ENCODE measurements at regions not wholly inside any gene's neighbourhood (a gene's known extent, or its start where the extent isn't known, plus 50 kb on each side); places are given as distances from the start of the nearest gene placed in this dataset.
"Not testable (repeated sequence)": the region's sequence is repeated elsewhere in the genome, so short reads cannot be mapped to it uniquely, and the experiment has no call there.

DNA sequence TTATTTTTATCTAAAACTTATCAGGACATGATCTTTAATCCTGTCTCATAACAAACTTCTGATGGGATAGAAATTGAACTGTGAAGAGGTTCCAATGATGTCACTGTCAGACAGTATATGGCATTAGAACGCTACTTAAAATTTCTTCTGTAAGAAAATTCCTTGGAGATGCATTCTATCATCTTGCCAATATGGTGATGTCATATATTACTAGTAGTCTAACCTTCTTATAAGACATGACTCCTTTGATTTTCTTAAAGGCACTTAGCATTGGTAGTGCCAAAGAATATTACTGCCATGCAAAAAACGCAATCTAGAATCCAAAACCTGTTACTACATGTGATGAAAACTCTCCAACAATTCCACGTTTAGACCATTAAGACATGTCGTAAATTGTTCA lies 131.1 kb downstream of the SLC25A46 start:
- FAIRE-seq = no peak
- DNase-seq (ENCODE audit: low spot score) = no peak

DNA sequence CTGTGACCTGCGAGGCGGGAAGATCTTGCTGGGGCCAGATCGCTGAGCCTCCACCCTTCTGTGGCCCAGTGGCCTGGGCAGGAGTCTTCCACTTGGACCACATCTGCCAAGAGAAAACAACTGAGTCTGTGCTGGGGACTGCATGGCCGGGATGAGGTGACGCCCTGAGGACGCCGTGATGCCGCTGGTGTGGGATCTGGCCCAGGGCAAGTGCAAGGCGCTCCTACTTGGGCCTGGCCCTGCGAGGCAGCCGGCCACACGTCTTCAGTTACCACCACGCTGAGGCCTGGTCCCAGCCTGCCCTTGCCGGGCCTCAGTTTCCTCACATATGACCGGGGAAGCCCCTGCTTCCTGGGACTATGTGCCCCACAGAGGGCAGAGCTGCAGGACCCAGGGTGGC lies 133.4 kb downstream of the SLC25A46 start:
- no peak for FAIRE-seq
- DNase-seq (ENCODE audit: low spot score) = no peak

DNA sequence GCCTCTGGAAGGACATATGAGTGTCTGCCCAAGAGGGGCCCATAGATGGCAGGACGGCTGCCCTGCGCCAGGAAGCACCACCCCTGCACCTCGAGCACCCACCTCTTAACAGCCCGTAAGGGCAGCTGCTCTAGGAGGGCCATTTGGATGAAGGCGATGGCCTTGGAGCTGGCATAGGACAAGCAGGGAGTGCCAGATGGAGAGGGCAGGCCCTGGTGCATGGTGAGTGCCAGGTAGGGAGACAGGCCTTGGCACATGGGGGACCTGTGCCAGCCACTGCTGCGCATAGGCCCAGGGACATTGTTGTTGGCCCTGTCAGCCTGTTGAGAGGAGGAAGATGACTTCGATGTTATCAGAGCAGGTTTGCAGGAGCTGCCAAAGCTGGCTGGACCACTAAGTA lies 134.2 kb downstream of the SLC25A46 start:
- FAIRE-seq (no peak), DNase-seq (ENCODE audit: low spot score) (no peak)

DNA sequence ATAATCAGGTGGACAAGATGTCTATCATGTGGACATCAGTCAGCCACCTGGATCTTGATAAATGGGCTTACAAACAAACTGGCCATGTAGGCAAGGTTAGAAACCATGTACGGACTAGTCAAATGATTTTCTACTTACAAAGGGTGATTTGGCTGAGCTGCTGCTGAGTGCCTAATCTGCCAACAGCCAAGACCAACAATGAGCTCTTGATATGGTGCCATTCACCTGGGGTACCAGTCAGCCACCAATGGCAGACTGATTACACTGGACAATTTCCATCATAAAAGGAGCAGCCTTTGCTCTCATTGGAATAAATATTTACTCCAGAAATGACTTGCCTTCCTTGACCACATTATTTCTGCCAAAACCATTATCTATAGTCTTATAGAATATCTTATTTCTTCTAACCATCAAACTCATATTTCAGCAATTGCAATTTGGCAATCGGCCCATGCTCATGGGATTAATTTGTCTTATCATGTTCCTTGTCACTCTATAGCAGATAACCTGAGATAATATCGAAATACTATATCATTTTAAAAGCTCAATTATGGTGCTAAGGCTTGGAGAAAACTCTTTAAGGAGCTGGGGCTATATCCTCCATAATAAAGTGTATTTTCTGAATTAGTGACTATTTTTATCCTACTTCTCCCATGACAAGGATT lies 135.1 kb downstream of the SLC25A46 start:
- FAIRE-seq = no peak

DNA sequence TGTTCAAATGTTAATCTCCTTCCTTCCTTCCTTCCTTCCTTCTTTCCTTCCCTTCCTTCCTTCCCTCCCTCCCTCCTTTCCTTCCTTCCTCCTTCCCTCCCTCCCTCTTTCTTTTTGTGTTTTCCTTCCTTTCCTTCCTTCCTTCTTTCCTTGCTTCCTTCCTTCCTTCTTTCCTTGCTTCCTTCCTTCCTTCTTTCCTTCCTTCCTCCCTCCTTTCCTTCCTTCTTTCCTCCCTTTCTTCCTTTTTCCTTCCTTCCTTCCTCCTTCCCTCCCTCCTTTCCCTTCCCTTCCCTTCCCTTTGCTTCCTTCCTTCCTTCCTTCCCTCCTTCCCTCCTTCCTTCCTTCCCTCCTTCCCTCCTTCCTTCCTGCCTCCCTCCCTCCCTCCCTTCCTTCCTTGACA lies 136.3 kb downstream of the SLC25A46 start:
- FAIRE-seq; DNase-seq (ENCODE audit: low spot score): not testable (repeated sequence)

More for the DNA sequence above, 135.1 kb downstream of the SLC25A46 start:
- no peak for DNase-seq (ENCODE audit: low spot score)

DNA sequence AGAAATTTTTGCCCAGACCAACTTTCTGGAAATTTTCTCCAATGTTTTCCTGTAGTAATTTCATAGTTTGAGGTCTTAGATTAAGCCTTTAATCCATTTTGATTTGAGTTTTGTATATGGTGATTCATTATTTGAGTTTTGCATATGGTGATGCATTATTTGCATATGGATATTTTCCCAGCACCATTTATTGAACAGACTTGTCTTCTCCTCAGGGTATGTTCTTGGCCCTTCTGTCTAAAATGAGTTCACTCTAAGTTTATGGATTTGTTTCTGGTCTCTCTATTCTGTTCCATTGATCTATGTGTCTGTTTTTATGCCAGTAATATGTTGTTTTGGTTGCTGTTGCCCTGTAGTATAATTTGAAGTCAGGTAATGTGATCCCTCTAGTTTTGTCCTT lies 139.3 kb downstream of the SLC25A46 start:
- FAIRE-seq (no peak), DNase-seq (ENCODE audit: low spot score) (no peak)

DNA sequence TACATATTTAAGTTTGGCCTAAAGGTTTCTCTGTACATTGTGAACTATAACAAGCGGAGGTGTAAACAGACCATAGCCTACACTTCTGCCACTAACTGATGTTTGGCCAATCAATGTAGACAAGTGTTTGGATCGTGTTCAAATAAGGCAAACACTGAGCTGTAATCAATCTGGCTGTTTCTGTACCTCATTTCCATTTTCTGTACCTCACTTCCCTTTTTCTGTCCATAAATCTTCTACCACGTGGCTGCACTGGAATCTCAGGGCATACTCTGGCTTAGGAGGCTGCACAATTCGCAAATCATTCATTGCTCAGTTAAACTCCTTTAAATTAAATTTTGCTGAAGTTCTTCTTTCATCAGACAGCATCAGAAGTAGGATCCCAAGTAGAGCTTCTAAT lies 140.9 kb downstream of the SLC25A46 start:
- DNase-seq (ENCODE audit: low spot score) (no peak), FAIRE-seq (no peak)

DNA sequence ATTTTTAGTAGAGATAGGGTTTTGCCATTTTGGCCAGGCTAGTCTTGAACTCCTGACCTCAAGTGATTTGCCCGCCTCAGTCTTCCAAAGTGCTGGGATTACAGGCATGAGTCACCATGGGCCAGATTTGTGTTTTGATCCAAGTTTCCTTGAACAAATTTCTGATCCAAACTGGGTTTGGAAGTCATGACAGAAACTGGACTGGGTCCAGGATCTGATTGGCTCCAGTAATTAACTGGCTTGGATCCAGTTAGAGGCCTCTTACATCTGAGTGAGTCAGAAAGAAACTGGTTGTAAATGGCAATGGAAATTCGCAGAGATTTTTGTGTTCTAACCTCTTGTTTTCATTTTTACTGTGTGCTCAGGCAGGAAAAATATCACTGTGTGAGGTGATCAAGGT lies 141.6 kb downstream of the SLC25A46 start:
- FAIRE-seq (no peak), DNase-seq (ENCODE audit: low spot score) (no peak)

DNA sequence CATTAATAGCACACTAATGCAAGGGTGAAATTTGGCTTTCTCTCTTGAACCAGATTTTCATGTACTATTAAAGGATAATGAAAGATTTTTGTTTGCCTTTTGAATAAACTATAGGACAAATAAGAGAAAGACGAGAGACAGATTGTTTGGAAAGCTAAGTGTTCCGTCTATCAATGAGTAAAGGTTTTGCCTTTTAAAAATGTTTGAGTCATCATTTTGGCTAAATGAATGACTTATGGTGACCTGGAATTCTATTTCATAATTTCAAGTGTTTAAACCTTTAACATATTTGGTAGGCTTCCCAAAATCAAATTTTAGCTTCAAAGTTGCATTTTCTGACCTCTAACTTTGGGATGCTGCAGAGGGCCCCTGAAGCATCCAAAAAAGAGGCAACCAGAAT lies 145.2 kb downstream of the SLC25A46 start:
- FAIRE-seq (no peak), DNase-seq (ENCODE audit: low spot score) (no peak)

DNA sequence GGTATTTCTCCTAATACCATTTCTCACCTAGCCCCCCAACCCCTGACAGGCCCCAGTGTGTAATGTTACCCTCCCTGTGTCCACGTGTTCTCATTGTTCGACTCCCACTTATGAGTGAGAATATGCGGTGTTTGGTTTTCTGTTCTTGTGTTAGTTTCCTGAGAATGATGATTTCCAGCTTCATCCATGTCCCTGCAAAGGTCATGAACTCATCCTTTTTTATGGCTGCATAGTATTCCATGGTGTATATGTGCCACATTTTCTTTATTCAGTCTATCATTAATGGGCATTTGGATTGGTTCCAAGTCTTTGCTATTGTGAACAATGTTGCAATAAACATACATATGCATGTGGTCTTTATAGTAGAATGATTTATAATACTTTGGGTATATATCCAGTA lies 148.4 kb downstream of the SLC25A46 start:
- FAIRE-seq; DNase-seq (ENCODE audit: low spot score): not testable (repeated sequence)

DNA sequence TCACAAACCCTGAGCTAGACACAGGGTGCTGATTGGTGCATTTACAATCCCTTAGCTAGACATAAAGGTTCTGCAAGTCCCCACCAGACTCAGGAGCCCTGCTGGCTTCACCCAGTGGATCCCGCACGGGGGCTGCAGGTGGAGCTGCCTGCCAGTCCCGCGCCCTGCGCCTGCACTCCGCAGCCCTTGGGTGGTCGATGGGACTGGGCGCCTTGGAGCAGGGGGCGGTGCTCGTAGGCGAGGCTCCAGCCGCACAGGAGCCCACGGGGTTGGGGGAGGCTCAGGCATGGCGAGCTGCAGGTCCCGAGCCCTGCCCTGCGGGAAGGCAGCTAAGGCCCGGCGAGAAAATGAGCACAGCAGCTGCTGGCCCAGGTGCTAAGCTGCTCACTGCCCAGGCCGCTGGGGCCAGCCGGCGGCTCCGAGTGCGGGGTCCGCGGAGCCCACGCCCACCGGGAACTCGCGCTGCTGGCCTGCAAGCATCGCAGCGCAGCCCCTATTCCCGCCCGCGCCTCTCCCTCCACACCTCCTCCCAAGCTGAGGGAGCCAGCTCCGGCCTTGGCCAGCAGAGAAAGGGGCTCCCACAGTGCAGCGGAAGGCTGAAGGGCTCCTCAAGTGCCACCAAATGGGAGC lies 155.2 kb downstream of the SLC25A46 start:
- FAIRE-seq; DNase-seq (ENCODE audit: low spot score): not testable (repeated sequence)

DNA sequence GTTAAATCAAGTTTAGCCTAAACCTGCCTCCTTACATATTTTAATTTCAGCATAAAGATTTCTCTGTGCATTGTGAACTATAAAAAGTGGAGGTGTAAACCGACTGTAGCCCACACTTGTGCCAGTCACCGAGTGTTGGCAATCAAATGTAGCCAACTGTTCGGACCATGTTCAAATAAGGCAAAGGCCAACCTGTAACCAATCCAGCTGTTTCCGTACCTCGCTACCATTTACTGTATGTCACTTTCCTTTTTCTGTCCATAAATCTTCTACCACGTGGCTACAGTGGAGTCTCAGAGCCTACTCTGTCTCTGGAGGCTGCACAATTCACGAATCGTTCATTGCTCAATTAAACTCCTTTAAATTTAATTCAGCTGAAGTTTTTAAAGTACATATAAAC lies 156.0 kb downstream of the SLC25A46 start:
- no peak for DNase-seq (ENCODE audit: low spot score)
- no peak for FAIRE-seq

DNA sequence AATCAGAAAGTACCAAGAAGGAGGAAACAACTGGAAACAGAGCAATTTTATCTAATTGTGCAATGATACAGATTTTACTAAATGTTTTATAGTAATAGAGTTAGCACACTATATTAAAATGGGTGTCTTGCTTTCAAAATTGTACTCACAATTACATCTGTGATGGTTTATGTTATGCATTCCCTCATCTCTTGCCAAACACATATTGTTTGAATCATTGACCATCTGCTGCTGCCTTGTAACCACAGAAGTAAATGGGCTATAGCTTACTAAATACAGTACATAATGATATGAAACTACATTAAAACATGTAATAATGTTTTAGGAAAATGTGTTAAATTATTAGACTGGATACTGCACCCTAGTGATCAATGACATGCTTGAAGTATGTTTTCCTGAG lies 158.1 kb downstream of the SLC25A46 start:
- no peak for DNase-seq (ENCODE audit: low spot score)
- FAIRE-seq = no peak

DNA sequence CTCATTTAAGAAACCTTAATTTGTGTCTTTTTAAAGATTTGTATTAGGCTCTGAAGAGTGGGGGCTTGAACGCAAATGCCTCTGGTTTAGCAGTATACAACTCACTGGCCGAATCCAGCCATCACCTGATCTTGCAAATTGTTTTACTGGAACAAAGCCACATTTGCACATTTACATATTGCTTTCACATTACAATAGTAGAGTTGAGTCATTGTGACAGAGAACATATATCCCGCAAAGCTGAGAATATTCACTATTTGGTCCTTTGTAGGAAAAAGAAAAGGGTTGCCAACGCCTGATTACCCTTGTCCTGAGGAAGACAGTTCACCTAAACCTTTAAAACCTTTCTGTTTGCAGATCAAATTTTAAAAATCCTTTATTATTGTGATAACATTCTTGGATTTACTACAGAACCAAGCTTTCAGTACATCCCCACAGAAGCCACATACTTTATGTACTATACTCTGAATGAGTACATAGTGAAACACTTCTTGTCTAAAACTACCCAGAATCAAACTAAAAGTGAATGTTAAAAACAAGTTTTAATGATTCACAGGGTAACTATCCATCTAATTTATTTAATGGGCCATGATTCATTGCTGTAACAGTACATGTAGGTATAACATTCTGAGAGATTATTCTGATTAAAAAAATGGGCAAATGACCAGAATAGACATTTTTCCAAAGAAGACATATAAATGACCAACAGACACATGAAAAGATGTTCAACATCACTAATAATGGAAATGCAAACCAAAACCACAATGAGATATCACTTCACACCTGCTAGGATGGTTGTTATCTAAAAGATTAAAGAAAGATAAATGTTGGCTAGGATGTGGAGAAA lies 161.0 kb downstream of the SLC25A46 start:
- DNase-seq (ENCODE audit: low spot score) = no peak
- FAIRE-seq = no peak

DNA sequence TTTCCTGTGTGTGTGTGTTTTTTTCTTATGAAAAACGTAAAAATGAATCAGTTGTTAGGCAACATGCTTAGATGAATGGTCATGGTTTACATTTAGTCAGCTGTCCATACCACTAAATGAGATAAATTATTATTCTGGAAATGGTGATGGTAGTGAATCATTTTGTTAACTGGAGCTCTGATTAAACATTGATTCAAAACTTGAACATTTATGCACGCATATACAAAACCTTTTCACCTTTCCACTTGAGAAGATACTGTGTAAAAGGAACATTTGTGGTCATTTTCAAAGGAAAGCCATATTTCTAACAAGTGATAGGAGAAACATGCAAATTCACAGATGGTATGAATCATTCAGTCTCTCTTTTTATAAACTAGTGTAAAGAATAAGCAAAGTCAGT lies 162.0 kb downstream of the SLC25A46 start:
- no peak for FAIRE-seq

DNA sequence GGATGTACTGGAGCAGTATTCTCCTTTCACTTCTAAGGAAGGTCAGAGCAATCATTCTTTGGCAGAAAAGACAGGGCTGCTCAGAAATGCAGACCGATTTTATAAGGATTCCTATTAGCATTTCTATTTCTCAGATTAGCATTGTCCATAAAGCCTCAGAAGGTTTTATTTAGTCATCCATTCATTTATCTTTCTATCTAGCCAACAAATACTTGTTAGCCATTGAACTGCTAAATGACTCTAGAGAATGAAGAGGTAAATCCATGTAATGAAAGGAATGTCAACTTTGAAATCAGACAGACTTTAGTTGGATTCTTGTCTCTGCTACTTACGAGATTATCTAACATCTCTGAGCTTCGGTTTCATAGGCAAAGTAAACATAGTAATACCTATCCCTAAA lies 165.2 kb downstream of the SLC25A46 start:
- DNase-seq (ENCODE audit: low spot score) (no peak), FAIRE-seq (no peak)

More for the DNA sequence above, 162.0 kb downstream of the SLC25A46 start:
- no peak for DNase-seq (ENCODE audit: low spot score)

DNA sequence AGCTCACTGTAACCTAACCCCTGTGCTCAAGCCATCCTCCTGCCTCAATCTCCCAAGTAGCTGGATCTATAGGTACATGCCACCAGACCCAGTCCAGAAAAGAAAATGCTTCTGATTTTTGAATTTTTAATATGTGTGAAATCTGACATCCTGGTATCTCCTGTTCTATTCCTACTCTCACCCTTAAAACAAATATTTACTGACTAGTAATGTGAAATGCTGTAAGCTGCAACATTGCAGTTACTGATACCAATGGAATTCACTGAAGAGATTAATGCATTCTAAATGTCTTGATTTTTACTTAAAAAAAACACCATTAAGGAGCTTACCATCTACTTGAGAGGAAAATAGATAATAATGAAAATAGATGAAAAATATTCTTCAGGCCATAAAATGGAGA lies 162.7 kb upstream of the TSLP start:
- FAIRE-seq (no peak), DNase-seq (ENCODE audit: low spot score) (no peak)

DNA sequence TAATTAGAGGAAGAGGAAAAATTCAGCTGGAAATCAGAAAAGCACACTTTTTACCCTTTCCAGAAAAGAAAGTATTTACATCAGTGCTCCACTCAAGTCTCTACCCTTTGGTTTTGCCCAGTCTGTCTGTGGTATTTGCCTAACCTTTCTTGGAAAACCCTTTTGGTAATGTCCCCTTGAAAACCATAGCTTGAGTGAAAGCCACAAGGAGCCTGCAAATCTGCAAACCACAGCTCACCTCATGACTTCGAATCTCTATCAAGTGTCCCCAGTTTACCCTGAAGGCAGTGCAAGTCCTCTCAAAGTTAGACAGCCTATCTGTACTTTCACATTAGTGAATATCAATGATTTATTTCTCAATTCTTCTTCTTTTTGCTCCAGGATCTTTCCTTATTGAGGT lies 162.1 kb upstream of the TSLP start:
- DNase-seq (ENCODE audit: low spot score) = no peak
- FAIRE-seq = no peak

DNA sequence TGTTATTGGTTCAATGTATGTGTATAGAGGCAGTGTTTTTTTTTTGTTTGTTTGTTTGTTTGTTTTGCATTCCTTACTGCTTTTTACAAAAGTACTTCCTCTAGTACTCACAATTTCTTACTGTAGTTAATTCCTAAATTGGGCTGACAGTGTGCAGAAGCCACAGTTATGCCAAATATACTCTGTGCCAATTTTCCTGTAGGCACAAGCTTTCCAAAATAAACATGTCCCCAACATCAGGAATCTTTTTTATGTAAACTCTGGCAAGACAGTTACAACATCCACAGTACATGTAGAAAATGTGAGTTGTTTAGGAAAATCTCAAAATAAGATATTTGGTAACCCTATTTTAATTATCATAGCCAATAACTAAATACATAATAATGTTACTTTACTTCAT lies 161.6 kb upstream of the TSLP start:
- no peak for DNase-seq (ENCODE audit: low spot score)
- FAIRE-seq = no peak

DNA sequence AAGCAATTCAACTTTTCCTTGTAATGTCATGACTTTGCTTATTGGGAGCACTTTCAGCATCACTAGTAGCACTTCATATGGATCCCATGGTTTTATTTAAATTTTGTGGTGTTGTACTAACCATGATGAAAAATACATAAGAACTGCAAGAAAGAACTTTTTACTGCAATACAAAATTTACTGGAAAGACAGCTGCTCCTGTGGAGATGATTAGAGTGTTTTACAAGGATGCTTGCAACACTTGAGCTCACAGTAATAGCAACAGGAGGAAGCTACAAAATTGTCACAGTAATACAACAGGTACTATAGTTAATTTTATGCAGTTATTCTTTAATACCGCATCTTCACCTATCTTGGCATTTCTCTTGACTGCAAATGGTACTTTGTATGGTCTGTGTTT lies 158.3 kb upstream of the TSLP start:
- FAIRE-seq (no peak), DNase-seq (ENCODE audit: low spot score) (no peak)

DNA sequence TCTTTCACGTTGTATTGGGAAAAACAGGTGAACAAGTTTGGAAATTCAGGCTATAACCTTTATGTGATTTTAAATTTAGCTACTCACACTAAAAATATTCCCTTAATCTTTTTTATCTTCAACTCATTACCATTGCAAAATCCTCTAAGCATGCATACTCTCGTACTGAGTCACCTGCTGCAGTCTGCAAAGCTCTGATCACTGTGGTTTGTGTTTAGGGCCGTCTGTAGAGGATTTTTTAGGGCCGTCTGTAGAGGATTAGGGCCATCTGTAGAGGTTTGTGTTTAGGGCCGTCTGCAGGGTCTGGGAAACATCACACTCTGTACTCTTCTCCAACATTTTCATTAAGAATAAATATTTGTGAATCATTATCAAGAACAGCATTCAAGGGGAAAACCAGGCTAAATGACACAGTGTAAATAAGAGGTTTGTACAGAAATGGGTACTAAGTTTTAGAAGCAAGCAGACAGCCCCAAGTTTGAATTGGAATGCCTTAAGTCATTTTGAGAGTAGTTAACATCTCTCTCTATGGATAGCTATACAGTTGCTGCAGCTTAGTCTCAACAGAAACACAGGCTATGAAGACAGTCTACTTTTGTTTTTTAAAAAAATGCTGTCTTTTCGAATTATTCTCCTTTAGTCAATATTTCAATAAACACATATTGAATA lies 155.0 kb upstream of the TSLP start:
- DNase-seq (ENCODE audit: low spot score) (peak; percentile 71), FAIRE-seq (no peak)

Data from urothelium cell line (cell line).